Endothelial cell (in vitro differentiated cells): ENCODE measurements at regions not wholly inside any gene's neighbourhood (a gene's known extent, or its start where the extent isn't known, plus 50 kb on each side); places are given as distances from the start of the nearest gene placed in this dataset.

ENCODE experiments used
- DNase-seq: peaks from one replicate; pipeline ENCODE4 v3.0.0; 2021; ENCODE audit warnings: low spot score
- H3K27ac Mint-ChIP-seq: one replicate; pipeline ENCODE4 v1.8.0; 2021; ENCODE audit warnings: mixed read lengths, inconsistent platforms; ENCODE audit not compliant: unreplicated experiment
- H3K27me3 Mint-ChIP-seq: one replicate; pipeline ENCODE4 v1.8.0; 2021; ENCODE audit warnings: mild to moderate bottlenecking, moderate library complexity, mixed read lengths, inconsistent platforms; ENCODE audit not compliant: unreplicated experiment
- H3K36me3 Mint-ChIP-seq: one replicate; pipeline ENCODE4 v1.8.0; 2021; ENCODE audit warnings: mild to moderate bottlenecking, low read depth, mixed read lengths, inconsistent platforms; ENCODE audit not compliant: unreplicated experiment
- H3K4me1 Mint-ChIP-seq: one replicate; pipeline ENCODE4 v1.8.0; 2021; ENCODE audit warnings: mild to moderate bottlenecking, mixed read lengths, inconsistent platforms; ENCODE audit not compliant: unreplicated experiment
- H3K4me3 Mint-ChIP-seq: one replicate; pipeline ENCODE4 v1.8.0; 2021; ENCODE audit warnings: mild to moderate bottlenecking, mixed read lengths, inconsistent platforms; ENCODE audit not compliant: unreplicated experiment
- H3K9me3 Mint-ChIP-seq: one replicate; pipeline ENCODE4 v1.8.0; 2021; ENCODE audit warnings: mixed read lengths, inconsistent platforms; ENCODE audit not compliant: unreplicated experiment
- TF ChIP-seq, protein P1 (sequence below): fragments of 200-600 bp; sonication (generic); IDR thresholded peaks from one replicate; pipeline ENCODE4 v1.5.0; 2021; ENCODE audit warnings: antibody characterized with exemption; ENCODE audit not compliant: unreplicated experiment

DNA sequence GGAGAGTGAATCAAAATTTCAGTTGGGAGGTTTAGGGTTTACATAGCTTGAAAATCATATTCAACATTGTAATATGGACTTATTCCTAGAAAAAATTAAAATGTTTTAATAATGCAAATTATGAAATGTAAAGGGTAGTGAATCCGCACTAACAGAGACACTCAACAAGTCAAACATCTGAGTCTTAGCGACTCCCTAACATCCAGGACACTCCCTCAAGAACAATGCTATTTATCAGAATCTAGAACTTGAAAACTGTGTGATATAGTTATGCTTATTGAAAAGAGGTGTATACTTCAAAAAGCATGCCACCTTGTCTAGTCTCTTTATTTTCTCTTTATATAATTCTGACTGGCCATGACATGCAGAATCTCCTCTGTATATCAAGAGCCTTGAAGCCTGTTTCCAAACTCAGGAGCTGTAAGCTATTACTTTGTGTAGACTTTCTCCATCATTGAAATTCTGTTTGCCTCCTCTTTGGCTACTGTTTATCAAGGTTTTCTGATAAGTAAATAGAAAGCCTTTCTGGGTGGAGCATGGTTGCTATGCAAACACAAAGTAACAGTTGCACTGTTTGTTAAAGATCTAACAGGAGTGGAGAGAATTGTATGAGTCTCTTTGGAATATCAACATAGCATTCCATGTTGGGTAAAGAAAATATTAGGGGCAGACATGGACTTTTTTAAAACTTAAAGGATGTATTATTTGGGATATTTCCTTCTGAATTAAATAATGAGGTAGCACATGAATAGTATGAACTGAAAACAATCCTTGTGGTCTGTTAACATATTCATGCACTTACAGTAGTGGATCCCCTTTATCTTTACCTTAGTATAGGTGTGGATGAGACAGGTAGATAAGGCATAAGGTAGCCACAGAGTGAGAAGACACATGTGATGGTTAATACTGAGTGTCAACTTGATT, 56.4 kb upstream of the MBNL2 start:
- no peaks in the 10 kb centered on the region for H3K9me3 Mint-ChIP-seq
- DNase-seq, result no peak
- H3K4me3 Mint-ChIP-seq, result no peak overlapping the region
- no peaks in the 10 kb centered on the region for H3K36me3 Mint-ChIP-seq
- no peaks in the 10 kb centered on the region for H3K27me3 Mint-ChIP-seq
- no peak overlapping the region for H3K27ac Mint-ChIP-seq
- no peaks in the 10 kb centered on the region for H3K4me1 Mint-ChIP-seq
- TF ChIP-seq, protein P1, sequence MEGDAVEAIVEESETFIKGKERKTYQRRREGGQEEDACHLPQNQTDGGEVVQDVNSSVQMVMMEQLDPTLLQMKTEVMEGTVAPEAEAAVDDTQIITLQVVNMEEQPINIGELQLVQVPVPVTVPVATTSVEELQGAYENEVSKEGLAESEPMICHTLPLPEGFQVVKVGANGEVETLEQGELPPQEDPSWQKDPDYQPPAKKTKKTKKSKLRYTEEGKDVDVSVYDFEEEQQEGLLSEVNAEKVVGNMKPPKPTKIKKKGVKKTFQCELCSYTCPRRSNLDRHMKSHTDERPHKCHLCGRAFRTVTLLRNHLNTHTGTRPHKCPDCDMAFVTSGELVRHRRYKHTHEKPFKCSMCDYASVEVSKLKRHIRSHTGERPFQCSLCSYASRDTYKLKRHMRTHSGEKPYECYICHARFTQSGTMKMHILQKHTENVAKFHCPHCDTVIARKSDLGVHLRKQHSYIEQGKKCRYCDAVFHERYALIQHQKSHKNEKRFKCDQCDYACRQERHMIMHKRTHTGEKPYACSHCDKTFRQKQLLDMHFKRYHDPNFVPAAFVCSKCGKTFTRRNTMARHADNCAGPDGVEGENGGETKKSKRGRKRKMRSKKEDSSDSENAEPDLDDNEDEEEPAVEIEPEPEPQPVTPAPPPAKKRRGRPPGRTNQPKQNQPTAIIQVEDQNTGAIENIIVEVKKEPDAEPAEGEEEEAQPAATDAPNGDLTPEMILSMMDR, result no peak

DNA sequence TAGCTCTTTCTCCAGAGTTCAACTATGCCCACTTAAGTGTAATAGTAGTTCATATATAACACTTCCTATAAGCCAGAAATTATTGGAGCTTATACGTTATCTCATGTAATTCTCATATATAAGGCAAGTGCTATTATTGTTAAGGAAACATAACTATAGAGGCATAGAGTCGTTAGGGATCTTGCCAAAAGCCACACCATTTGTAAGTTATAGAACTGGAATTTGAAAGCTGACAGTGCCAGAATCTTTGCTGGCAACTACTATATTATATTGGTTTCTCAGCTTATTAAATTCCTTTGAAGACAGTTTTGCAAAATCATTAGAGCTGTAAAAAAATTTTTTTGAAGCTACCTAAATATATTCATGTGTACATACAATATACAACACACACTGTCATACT, 51.0 kb upstream of the MBNL2 start:
- no peak overlapping the region for H3K27ac Mint-ChIP-seq
- no peaks in the 10 kb centered on the region for H3K9me3 Mint-ChIP-seq
- TF ChIP-seq, protein P1, result no peak
- peaks cover 5% of the 10 kb centered on the region for H3K4me1 Mint-ChIP-seq
- peaks cover 2% of the 10 kb centered on the region for H3K27me3 Mint-ChIP-seq
- no peak for DNase-seq
- no peak overlapping the region for H3K4me3 Mint-ChIP-seq
- H3K36me3 Mint-ChIP-seq, result no peaks in the 10 kb centered on the region
